Activated CD4-positive, alpha-beta memory T cell treated with anti-CD3 and anti-CD28 coated beads for 36 hours (primary cell): ENCODE measurements at regions not wholly inside any gene's neighbourhood (a gene's known extent, or its start where the extent isn't known, plus 50 kb on each side); places are given as distances from the start of the nearest gene placed in this dataset.
"Not testable (repeated sequence)": the region's sequence is repeated elsewhere in the genome, so short reads cannot be mapped to it uniquely, and the experiment has no call there.

Experiments used
- CTCF ChIA-PET: fragments of 350-600 bp; sonication (Branson Sonifier 250); formaldehyde crosslinking; loops from one replicate; lab custom pipeline; 2021; ENCODE audit warnings: antibody characterized with exemption, inconsistent platforms; lab: Charles Lee
- POLR2A ChIA-PET: fragments of 350-600 bp; sonication (Branson Sonifier 250); formaldehyde crosslinking; loops from one replicate; lab custom pipeline; 2021; ENCODE audit warnings: antibody characterized with exemption; lab: Charles Lee
- DNase-seq: peaks from one replicate; pipeline ENCODE4 v3.0.0-alpha.2; 2020
- H3K27ac Mint-ChIP-seq: one replicate; pipeline ENCODE4 v1.8.0; 2021; ENCODE audit warnings: mixed read lengths
- H3K27me3 Mint-ChIP-seq: one replicate; pipeline ENCODE4 v1.8.0; 2021; ENCODE audit warnings: mixed read lengths
- H3K36me3 Mint-ChIP-seq: one replicate; pipeline ENCODE4 v1.8.0; 2021; ENCODE audit warnings: mixed read lengths
- H3K4me1 Mint-ChIP-seq: one replicate; pipeline ENCODE4 v1.8.0; 2021; ENCODE audit warnings: low read depth, mixed read lengths
- H3K4me3 Mint-ChIP-seq: one replicate; pipeline ENCODE4 v1.8.0; 2021; ENCODE audit warnings: mild to moderate bottlenecking, mixed read lengths
- H3K9me3 Mint-ChIP-seq: one replicate; pipeline ENCODE4 v1.8.0; 2021; ENCODE audit warnings: mixed read lengths
- intact Hi-C: fragments of 100-400 bp; cut with micrococcal nuclease; formaldehyde crosslinking; loops from one replicate; pipeline ENCODE4 v1.15.1; 2023

- DNase-seq, H3K4me1 Mint-ChIP-seq, H3K4me3 Mint-ChIP-seq, H3K36me3 Mint-ChIP-seq, CTCF ChIA-PET, H3K27me3 Mint-ChIP-seq, H3K9me3 Mint-ChIP-seq, POLR2A ChIA-PET, H3K27ac Mint-ChIP-seq, intact Hi-C loops: not testable (repeated sequence)
Observed at GRCh38 chr9:41269054-41269453, 79.9 kb upstream of the ZNG1F start.

GRCh38 chr9:41266602-41267001 is 77.5 kb upstream of the ZNG1F start:
- H3K36me3 Mint-ChIP-seq, DNase-seq, H3K4me1 Mint-ChIP-seq, CTCF ChIA-PET, POLR2A ChIA-PET, H3K4me3 Mint-ChIP-seq, intact Hi-C loops, H3K9me3 Mint-ChIP-seq, H3K27me3 Mint-ChIP-seq, H3K27ac Mint-ChIP-seq: not testable (repeated sequence)

DNA sequence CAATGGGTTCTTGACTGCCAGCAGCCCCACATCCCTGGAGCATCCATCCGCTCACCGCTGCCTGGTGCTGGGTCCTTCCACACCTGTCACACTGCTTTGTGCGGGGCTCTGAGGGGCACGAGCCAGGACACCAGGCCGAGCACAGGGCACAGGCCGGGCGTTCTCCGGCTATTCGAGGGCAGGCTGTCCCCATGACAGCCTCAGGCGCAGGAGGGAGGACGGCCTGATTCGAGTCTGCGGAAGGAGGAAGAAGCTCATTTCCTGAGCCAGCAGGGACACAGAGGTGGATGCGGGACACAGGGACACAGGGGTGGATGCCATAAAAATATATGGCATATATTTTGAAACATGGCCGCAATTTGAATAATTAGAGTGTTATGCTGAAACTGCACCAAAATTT is 76.9 kb upstream of the ZNG1F start:
- H3K27ac Mint-ChIP-seq, CTCF ChIA-PET, H3K4me3 Mint-ChIP-seq, intact Hi-C loops, H3K9me3 Mint-ChIP-seq, H3K36me3 Mint-ChIP-seq, H3K4me1 Mint-ChIP-seq, DNase-seq, POLR2A ChIA-PET, H3K27me3 Mint-ChIP-seq: not testable (repeated sequence)

DNA sequence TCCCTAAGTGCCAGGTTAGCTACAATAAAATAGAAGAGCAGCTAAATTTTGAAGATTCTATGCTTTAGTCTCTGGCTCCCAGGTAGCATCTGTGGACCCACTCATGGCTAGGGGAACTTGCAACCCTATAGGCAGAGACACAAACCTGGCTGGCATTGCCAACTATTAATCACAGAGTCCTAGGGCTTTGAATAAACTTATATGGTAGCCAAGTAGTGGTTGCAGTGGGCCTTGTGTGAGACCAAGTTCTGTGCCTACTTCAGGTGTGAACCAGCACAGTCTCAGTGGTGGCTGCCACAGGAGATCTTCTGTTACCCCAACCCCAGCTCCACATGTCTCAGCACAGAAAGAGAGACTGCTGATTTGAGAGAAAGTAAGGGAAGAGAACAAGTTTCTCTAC is 62.9 kb upstream of the ZNG1F start:
- H3K4me3 Mint-ChIP-seq, H3K27me3 Mint-ChIP-seq, H3K36me3 Mint-ChIP-seq, DNase-seq, H3K4me1 Mint-ChIP-seq, POLR2A ChIA-PET, H3K27ac Mint-ChIP-seq, CTCF ChIA-PET, intact Hi-C loops: not testable (repeated sequence)
- peaks cover 30% of the 10 kb centered on the region for H3K9me3 Mint-ChIP-seq

GRCh38 chr9:41251101-41251500 is 62.0 kb upstream of the ZNG1F start:
- intact Hi-C loops, CTCF ChIA-PET, H3K4me3 Mint-ChIP-seq, H3K27me3 Mint-ChIP-seq, H3K36me3 Mint-ChIP-seq, H3K27ac Mint-ChIP-seq, POLR2A ChIA-PET, H3K4me1 Mint-ChIP-seq, DNase-seq: not testable (repeated sequence)
- H3K9me3 Mint-ChIP-seq, result peaks cover 33% of the 10 kb centered on the region

DNA sequence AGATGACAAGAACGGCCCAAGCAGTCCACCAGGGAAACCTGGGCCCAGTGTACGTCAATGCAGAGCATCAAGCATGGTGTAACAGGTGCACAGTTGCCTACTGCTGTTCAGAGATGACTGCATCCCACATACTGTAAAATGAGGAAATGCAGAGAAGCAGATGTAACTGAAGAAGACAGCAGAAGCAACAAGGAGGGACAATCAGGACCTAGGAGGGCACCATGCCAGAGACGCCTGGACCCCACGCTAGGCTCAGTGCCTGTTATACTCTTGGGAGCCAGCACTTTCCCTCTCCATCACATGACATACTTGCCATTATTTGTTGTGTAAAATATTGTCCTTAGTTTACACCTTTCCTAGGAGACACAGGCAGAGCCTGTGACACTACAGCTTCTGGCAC is 57.6 kb upstream of the ZNG1F start:
- H3K4me1 Mint-ChIP-seq, H3K27ac Mint-ChIP-seq, POLR2A ChIA-PET, DNase-seq, H3K36me3 Mint-ChIP-seq, CTCF ChIA-PET, H3K4me3 Mint-ChIP-seq, intact Hi-C loops, H3K27me3 Mint-ChIP-seq: not testable (repeated sequence)
- H3K9me3 Mint-ChIP-seq, result peaks cover 22% of the 10 kb centered on the region
